ENCODE measurements at regions not wholly inside any gene's neighbourhood (a gene's known extent, or its start where the extent isn't known, plus 50 kb on each side); places are given as distances from the start of the nearest gene placed in this dataset.

DNA sequence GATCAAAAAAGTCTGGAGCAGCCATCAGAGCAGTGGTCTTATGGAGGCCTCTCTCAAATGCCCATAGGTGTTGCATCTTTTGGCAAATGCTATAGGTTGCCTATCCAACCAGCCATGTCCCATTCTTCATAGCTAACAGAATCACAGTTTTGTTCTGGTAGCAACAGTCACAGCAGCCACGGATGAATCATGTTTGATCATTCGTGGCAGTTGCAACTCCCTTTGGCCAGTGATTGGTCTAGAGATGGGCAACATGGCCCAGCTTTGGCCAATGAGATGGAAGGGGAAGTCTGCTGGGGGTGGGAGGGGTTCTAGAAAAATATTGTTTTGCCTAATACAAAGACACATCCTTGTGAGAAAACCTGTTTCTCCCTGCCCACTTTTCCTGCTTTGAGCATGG lies 50.3 kb upstream of the PPP2R3A start:
- TF ChIP-seq POLR2AphosphoS5 (IDR thresholded peaks at IDR 0.05; ENCODE audit: borderline replicate concordance, low read depth, low read length) = no peak
- no peak for TF ChIP-seq FOXP2 (optimal IDR thresholded peaks at IDR 0.05; ENCODE audit: control extremely low read depth, extremely low read length, insufficient read depth)

All from SK-N-MC (cell line).